Choroid plexus epithelial cell (primary cell): ENCODE measurements at regions not wholly inside any gene's neighbourhood (a gene's known extent, or its start where the extent isn't known, plus 50 kb on each side); places are given as distances from the start of the nearest gene placed in this dataset.

Source experiments
- DNase-seq: peaks from one replicate; pipeline ENCODE4 v3.0.0-alpha.2; 2010; ENCODE audit warnings: low read depth
- H3K4me3 ChIP-seq: 2 replicates; pipeline ENCODE4 v1.5.1; 2011; ENCODE audit warnings: low read depth, mild to moderate bottlenecking, control low read depth, low read length, moderate library complexity
- TF ChIP-seq, protein P1 (sequence below): conservative IDR thresholded peaks from 2 replicates; pipeline ENCODE4 v1.5.1; 2011; ENCODE audit warnings: low read depth, mild to moderate bottlenecking, control low read depth, inconsistent platforms, low read length, moderate library complexity

DNA sequence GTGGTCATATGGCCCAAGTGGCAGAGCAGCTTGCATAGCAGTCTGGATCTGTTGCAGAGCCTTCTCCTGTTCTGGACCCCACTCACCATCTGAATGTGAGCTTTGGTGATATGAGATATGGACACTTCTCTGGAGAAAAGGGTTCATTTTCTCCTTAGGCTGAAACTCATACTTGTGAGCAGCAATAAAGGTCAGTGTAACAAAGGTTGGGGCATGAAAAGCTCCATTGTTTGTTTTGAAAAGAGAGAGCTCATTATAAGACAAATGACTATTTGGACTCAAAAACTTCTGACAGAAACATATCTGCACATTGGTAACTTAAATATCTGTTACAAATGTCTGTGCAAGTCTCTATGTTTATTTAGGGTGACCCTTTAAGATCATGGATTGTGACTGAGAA, 517.3 kb downstream of the MFSD1 start:
- H3K4me3 ChIP-seq = no peak overlapping the region
- DNase-seq = no peak
- TF ChIP-seq, protein P1, sequence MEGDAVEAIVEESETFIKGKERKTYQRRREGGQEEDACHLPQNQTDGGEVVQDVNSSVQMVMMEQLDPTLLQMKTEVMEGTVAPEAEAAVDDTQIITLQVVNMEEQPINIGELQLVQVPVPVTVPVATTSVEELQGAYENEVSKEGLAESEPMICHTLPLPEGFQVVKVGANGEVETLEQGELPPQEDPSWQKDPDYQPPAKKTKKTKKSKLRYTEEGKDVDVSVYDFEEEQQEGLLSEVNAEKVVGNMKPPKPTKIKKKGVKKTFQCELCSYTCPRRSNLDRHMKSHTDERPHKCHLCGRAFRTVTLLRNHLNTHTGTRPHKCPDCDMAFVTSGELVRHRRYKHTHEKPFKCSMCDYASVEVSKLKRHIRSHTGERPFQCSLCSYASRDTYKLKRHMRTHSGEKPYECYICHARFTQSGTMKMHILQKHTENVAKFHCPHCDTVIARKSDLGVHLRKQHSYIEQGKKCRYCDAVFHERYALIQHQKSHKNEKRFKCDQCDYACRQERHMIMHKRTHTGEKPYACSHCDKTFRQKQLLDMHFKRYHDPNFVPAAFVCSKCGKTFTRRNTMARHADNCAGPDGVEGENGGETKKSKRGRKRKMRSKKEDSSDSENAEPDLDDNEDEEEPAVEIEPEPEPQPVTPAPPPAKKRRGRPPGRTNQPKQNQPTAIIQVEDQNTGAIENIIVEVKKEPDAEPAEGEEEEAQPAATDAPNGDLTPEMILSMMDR = no peak

DNA sequence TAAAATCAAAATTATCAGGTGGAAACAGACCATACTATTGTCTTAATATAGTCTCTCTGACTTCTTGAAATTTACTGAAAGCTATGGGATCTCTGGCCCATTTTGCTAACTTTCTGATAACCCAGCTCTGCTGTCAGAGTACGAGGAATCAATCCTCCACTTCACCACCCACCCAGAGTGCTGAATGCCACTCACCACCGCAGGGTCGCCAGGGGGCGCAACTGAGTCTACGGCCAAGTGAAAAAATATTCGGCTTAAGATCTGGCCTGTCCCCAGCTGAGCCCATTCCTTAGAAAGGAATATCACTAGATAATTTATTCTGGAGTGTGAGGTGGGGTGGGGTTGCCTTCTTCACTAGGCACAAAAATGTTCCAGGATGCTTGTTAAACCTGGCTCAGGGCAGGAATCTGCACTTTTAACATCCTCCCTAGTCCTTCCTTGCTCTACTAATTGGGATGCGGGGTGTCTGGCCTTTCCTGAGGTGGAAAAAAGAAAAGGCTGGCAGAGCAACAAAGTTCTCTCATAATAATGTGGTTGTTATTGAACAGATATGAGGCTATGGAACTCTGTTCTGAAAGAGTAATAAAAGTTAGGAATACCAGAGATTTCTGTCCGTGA, 520.6 kb downstream of the MFSD1 start:
- no peak overlapping the region for H3K4me3 ChIP-seq
- TF ChIP-seq, protein P1 = peak; percentile 92
- peak; percentile 55 for DNase-seq

DNA sequence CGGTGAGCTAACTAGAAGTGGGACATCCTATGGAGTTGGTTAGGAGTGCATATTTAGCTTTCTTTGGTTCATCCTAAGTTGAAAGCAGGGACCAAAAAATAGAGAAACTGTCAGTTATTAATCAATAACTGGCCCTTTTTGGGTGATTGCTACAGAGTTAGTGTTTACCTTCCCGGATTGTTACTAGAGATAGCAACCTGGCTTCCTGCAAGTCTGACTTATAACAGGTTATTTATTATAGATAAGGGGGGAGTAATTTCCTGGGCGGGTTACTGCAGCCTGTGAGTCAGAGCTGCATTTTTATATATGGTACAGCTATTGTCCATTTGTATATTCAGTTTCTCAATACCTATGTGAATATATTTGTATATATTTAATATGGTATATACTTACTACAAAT, 522.0 kb downstream of the MFSD1 start:
- TF ChIP-seq, protein P1 = no peak
- H3K4me3 ChIP-seq = no peak overlapping the region
- DNase-seq = no peak

DNA sequence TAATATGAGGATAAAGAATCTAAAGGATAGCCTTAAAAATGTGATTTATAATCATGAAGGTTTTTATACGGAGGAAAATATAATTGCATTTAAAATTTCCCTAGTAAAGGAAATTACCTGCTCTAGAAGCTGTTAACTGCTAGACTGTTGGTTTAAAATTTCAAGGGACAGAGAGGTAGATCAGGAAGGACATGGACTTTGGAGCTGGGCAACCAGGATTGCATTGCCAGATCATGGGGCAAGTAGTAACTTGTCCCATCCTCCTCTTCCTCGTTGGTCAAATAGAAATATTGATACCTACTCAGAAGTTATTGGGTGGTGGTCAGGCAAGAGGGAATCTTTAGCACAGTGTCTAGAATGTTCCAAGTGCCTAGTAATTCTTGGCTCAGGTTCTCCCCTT, 525.1 kb downstream of the MFSD1 start:
- DNase-seq = no peak
- TF ChIP-seq, protein P1 = no peak
- no peak overlapping the region for H3K4me3 ChIP-seq

DNA sequence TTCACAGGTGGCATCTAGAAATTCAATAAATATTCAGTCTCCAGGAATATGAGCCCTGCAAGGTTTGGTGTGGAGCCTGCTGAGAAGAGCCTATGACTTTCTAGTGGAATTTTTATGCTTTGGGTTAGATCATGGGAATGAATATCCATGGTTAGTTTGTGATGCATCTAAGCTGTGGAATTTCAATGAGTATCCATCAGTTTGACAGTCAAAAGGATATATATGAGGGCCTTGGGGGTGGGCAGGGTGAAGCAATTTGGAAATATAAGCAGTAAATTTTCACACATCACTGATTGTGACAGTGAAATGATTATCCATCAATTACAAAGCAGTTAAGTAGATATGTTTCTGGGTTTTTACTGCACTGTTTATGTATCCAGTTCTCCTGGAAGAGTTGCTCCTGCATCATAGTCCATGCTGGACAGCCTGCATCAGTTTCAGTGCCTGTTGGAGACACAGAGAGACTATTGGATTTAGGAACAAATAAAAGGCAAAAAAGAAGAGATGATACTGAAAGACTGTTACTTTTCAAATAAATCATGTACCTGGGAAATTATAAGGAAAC, 530.8 kb downstream of the MFSD1 start:
- H3K4me3 ChIP-seq = no peak overlapping the region
- TF ChIP-seq, protein P1 = no peak
- DNase-seq = no peak

DNA sequence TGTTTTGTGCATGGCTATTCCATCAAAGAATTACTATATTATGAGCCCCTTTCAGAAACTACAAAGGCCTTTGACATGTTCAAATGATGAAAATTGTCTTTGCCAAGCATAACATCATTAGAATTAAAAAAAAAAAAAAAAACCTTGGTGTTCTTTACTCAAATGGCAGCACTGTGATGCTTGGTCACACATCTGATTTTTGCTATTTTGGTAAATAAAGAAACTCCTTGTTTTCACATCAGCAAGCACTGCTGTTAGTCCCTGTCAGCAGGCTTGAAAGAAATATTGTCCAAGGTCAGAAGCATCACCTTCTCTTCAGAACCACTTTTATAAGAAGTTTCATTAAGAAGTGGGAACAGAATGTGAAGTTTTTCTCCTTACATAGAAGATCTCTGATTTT, 537.3 kb downstream of the MFSD1 start:
- DNase-seq = no peak
- TF ChIP-seq, protein P1 = no peak
- H3K4me3 ChIP-seq = no peak overlapping the region

DNA sequence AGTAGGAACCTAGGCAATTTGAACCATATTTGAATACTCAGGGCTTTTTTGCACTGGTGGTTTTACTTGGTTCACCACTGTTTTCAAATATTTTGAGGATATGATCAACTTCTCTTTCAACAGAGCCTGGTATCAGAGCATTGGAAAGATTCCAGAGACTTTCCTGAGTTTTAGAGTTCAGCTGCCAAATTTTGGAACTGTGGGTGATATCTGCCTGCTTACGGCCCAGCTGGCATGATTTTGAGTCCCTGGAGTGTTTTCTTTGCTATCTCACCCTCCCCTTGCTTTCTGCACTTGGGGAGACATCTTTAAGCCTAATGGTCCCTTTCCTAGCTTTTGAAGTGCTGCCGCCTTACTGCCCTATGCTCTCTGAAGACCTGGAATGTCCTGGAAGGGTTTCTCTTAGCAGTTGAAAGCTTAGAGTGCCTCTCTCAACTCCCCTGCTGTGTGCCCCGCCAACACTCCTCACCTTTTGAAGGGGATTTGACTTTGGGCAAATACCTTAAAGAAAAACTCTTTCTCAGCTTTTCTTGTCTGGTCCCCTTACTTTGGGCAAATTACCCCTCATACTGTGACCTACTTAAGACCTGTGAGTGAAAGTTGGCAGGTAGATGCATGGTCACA, 539.1 kb downstream of the MFSD1 start:
- peak; percentile 43 for DNase-seq
- TF ChIP-seq, protein P1 = no peak
- no peak overlapping the region for H3K4me3 ChIP-seq
